ENCODE measurements at regions not wholly inside any gene's neighbourhood (a gene's known extent, or its start where the extent isn't known, plus 50 kb on each side); places are given as distances from the start of the nearest gene placed in this dataset.

GRCh38 chr18:39699340-39699964 lies 2133.9 kb upstream of the CELF4 start:
- Mint-ChIP-seq H3K27me3 (no peaks in the 10 kb centered on the region), H3K9me3 (peaks cover 4 to 13% (median 9%) of the 10 kb centered on the region in 3 donors), H3K36me3 (no peaks in the 10 kb centered on the region), H3K4me3 (no peak overlapping the region), H3K4me1 (no peaks in the 10 kb centered on the region), H3K27ac (no peak overlapping the region)
- DNase-seq (no peak), ATAC-seq (replicated peaks in 1 of 4) (no peak)
- ChIA-PET POLR2A (no interaction called here), CTCF (no interaction called here)
- no CpG with 5 or more reads among the region's 5 CpGs for WGBS (ENCODE audit: insufficient coverage)
- Histone ChIP-seq H3K36me3 (ENCODE audit: control insufficient read depth in 2 of 2, extremely low read depth in 1 of 2, insufficient read depth in 1 of 2, low read length in 1 of 2) (no peaks in the 10 kb centered on the region), H3K4me3 (ENCODE audit: control insufficient read depth in 1 of 2, extremely low read depth in 1 of 2, low read length in 1 of 2) (no peak overlapping the region), H3K9me3 (no peaks in the 10 kb centered on the region), H3K27me3 (replicated peaks in 1 of 2; ENCODE audit: control insufficient read depth in 2 of 2, extremely low read depth in 1 of 2, insufficient read depth in 2 of 2, low read length in 1 of 2) (no peaks in the 10 kb centered on the region), H3K27ac (ENCODE audit: low read length) (no peak overlapping the region), H3K4me1 (ENCODE audit: control insufficient read depth in 1 of 2, extremely low read depth in 1 of 2, insufficient read depth in 2 of 2, low read length in 2 of 2) (no peaks in the 10 kb centered on the region)

GRCh38 chr18:39698436-39698835 lies 2132.8 kb upstream of the CELF4 start:
- POLR2A ChIA-PET: no interaction called here
- DNase-seq (no peak), ATAC-seq (replicated peaks in 1 of 4) (no peak)
- Histone ChIP-seq H3K4me3 (ENCODE audit: control insufficient read depth in 1 of 2, extremely low read depth in 1 of 2, low read length in 1 of 2) (no peak overlapping the region), H3K4me1 (ENCODE audit: control insufficient read depth in 1 of 2, extremely low read depth in 1 of 2, insufficient read depth in 2 of 2, low read length in 2 of 2) (no peaks in the 10 kb centered on the region), H3K9me3 (no peaks in the 10 kb centered on the region), H3K27ac (ENCODE audit: low read length) (no peak overlapping the region), H3K36me3 (ENCODE audit: control insufficient read depth in 2 of 2, extremely low read depth in 1 of 2, insufficient read depth in 1 of 2, low read length in 1 of 2) (no peaks in the 10 kb centered on the region), H3K27me3 (replicated peaks in 1 of 2; ENCODE audit: control insufficient read depth in 2 of 2, extremely low read depth in 1 of 2, insufficient read depth in 2 of 2, low read length in 1 of 2) (no peaks in the 10 kb centered on the region)
- CTCF ChIA-PET: no interaction called here
- Mint-ChIP-seq H3K27me3 (no peaks in the 10 kb centered on the region), H3K4me1 (no peaks in the 10 kb centered on the region), H3K4me3 (no peak overlapping the region), H3K27ac (no peak overlapping the region), H3K36me3 (no peaks in the 10 kb centered on the region), H3K9me3 (peaks cover 5 to 13% (median 8%) of the 10 kb centered on the region in 3 donors)
- WGBS (ENCODE audit: insufficient coverage): no CpG with 5 or more reads among the region's 4 CpGs

DNA sequence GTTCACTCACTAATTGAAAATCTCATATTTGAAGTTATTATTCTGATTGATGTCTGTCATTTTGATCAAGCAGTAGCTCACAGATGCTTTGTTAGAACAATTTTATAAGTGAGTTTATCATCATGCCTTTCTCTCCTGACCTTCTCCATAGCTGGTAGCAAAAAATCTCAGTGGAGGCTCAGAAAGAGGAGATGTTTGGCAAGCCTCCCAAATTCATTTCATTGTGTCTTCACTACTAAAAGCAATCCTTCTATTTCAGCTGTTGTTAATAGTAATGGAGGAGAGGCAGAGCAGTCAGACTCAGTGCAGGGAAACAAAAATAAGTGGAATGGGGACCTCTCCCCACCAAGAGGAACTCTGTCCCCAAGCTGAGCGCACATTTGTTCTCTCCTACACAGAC lies 2127.8 kb upstream of the CELF4 start:
- Histone ChIP-seq H3K4me1 (ENCODE audit: control insufficient read depth in 1 of 2, extremely low read depth in 1 of 2, insufficient read depth in 2 of 2, low read length in 2 of 2) (no peaks in the 10 kb centered on the region), H3K27me3 (replicated peaks in 1 of 2; ENCODE audit: control insufficient read depth in 2 of 2, extremely low read depth in 1 of 2, insufficient read depth in 2 of 2, low read length in 1 of 2) (no peaks in the 10 kb centered on the region), H3K36me3 (ENCODE audit: control insufficient read depth in 2 of 2, extremely low read depth in 1 of 2, insufficient read depth in 1 of 2, low read length in 1 of 2) (no peaks in the 10 kb centered on the region), H3K9me3 (no peaks in the 10 kb centered on the region), H3K4me3 (ENCODE audit: control insufficient read depth in 1 of 2, extremely low read depth in 1 of 2, low read length in 1 of 2) (no peak overlapping the region), H3K27ac (ENCODE audit: low read length) (no peak overlapping the region)
- DNase-seq (no peak), ATAC-seq (replicated peaks in 1 of 4) (no peak)
- H3K27ac Mint-ChIP-seq: no peak overlapping the region
- no peaks in the 10 kb centered on the region for H3K27me3 Mint-ChIP-seq
- H3K4me3 Mint-ChIP-seq: no peak overlapping the region
- H3K36me3 Mint-ChIP-seq: no peaks in the 10 kb centered on the region
- H3K4me1 Mint-ChIP-seq: no peaks in the 10 kb centered on the region
- POLR2A ChIA-PET: interaction anchor here in 1 of 2 donors (0.7 kb wide), 1 partner anchor 727 kb away, joined by 4 read pairs; no protein-coding TSS in a partner anchor
- peaks cover 0 to 14% (median 10%) of the 10 kb centered on the region in 3 donors for H3K9me3 Mint-ChIP-seq
- CTCF ChIA-PET: no interaction called here
- WGBS (ENCODE audit: insufficient coverage): no CpG with 5 or more reads among the region's 1 CpG

- Mint-ChIP-seq H3K4me1 (no peaks in the 10 kb centered on the region), H3K27me3 (no peaks in the 10 kb centered on the region), H3K27ac (no peak overlapping the region), H3K4me3 (no peak overlapping the region), H3K36me3 (no peaks in the 10 kb centered on the region), H3K9me3 (peaks cover 0 to 14% (median 9%) of the 10 kb centered on the region in 3 donors)
- WGBS (ENCODE audit: insufficient coverage): 60% methylated on average over 1 of the region's 2 CpGs
- H3K4me1 ChIP-seq (ENCODE audit: control insufficient read depth in 1 of 2, extremely low read depth in 1 of 2, insufficient read depth in 2 of 2, low read length in 2 of 2): no peaks in the 10 kb centered on the region
- POLR2A ChIA-PET: no interaction called here
- CTCF ChIA-PET: no interaction called here
- H3K27ac ChIP-seq (ENCODE audit: low read length): no peak overlapping the region
- no peak for ATAC-seq (replicated peaks in 1 of 4)
- H3K9me3 ChIP-seq: no peaks in the 10 kb centered on the region
- DNase-seq: no peak
- no peak overlapping the region for H3K4me3 ChIP-seq (ENCODE audit: control insufficient read depth in 1 of 2, extremely low read depth in 1 of 2, low read length in 1 of 2)
- no peaks in the 10 kb centered on the region for H3K36me3 ChIP-seq (ENCODE audit: control insufficient read depth in 2 of 2, extremely low read depth in 1 of 2, insufficient read depth in 1 of 2, low read length in 1 of 2)
- H3K27me3 ChIP-seq (replicated peaks in 1 of 2; ENCODE audit: control insufficient read depth in 2 of 2, extremely low read depth in 1 of 2, insufficient read depth in 2 of 2, low read length in 1 of 2): no peaks in the 10 kb centered on the region
These were observed 2126.9 kb upstream of the CELF4 start for GRCh38 chr18:39692367-39693015.

DNA sequence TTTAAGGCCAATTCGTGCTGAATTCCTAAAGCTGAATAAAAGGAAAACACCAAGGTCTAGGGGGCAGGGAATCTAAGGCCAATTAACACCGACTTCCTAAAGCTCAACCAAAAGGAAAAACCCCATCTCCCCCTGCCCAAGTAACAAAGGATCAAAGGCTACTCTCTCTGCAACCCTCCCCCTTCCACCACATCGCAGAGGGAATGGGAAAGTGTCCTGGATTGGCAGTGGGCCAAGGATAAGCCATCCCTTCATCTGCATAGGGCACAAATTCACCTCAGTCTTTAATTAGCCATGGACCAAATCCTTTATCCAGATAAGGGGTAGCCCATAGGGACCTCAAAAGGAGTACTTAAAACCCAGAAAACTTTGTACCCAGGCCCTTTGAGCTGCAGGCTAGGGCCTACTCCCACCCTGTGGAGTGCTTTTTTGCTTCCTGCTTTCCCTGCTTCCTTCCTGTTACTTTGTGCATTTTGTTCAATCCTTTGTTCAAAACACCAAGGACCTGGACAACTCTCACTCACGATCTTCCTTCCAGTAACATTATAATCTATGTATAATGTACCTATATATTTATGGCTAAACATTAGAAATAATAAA lies 2119.8 kb upstream of the CELF4 start:
- WGBS (ENCODE audit: insufficient coverage): 60% methylated on average over 1 of the region's 4 CpGs
- H3K27ac ChIP-seq (ENCODE audit: low read length): no peak overlapping the region
- ATAC-seq (replicated peaks in 1 of 4) (no peak), DNase-seq (no peak)
- POLR2A ChIA-PET: interaction anchor here in 1 of 2 donors (0.6 kb wide), 1 partner anchor 10 kb away, joined by 4 read pairs; no protein-coding TSS in a partner anchor
- Mint-ChIP-seq H3K9me3 (peaks cover 0 to 12% (median 8%) of the 10 kb centered on the region in 3 donors), H3K4me1 (no peaks in the 10 kb centered on the region), H3K4me3 (no peak overlapping the region), H3K27me3 (no peaks in the 10 kb centered on the region), H3K36me3 (no peaks in the 10 kb centered on the region), H3K27ac (no peak overlapping the region)
- CTCF ChIA-PET: no interaction called here
- no peaks in the 10 kb centered on the region for H3K27me3 ChIP-seq (replicated peaks in 1 of 2; ENCODE audit: control insufficient read depth in 2 of 2, extremely low read depth in 1 of 2, insufficient read depth in 2 of 2, low read length in 1 of 2)
- H3K36me3 ChIP-seq (ENCODE audit: control insufficient read depth in 2 of 2, extremely low read depth in 1 of 2, insufficient read depth in 1 of 2, low read length in 1 of 2): no peaks in the 10 kb centered on the region
- H3K9me3 ChIP-seq: no peaks in the 10 kb centered on the region
- H3K4me3 ChIP-seq (ENCODE audit: control insufficient read depth in 1 of 2, extremely low read depth in 1 of 2, low read length in 1 of 2): no peak overlapping the region
- no peaks in the 10 kb centered on the region for H3K4me1 ChIP-seq (ENCODE audit: control insufficient read depth in 1 of 2, extremely low read depth in 1 of 2, insufficient read depth in 2 of 2, low read length in 2 of 2)

DNA sequence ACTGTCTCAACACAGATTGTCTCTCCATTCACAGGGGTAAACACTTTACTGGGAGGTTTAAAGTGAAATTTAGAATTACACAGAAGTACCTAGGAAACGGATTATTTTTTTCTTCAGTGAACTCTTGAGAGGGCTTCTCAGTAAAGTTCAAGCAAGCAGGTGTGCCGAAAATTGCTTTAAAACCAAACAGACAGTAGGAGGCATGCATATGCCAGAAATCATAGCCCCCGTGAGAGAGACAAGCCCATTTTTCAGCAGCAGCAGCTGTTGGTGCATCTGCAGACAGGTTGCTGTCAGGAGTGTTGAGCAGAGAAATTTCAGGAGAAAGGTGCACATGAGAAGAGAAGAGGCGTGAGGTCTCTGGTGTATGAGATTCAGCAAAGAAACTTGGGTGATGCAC lies 2115.5 kb upstream of the CELF4 start:
- Mint-ChIP-seq H3K27ac (no peak overlapping the region), H3K4me3 (no peak overlapping the region), H3K27me3 (no peaks in the 10 kb centered on the region), H3K4me1 (no peaks in the 10 kb centered on the region), H3K36me3 (no peaks in the 10 kb centered on the region), H3K9me3 (peaks cover 2 to 17% (median 10%) of the 10 kb centered on the region in 3 donors)
- H3K4me3 ChIP-seq (ENCODE audit: control insufficient read depth in 1 of 2, extremely low read depth in 1 of 2, low read length in 1 of 2): no peak overlapping the region
- CTCF ChIA-PET: no interaction called here
- no peaks in the 10 kb centered on the region for H3K4me1 ChIP-seq (ENCODE audit: control insufficient read depth in 1 of 2, extremely low read depth in 1 of 2, insufficient read depth in 2 of 2, low read length in 2 of 2)
- H3K27me3 ChIP-seq (replicated peaks in 1 of 2; ENCODE audit: control insufficient read depth in 2 of 2, extremely low read depth in 1 of 2, insufficient read depth in 2 of 2, low read length in 1 of 2): no peaks in the 10 kb centered on the region
- H3K9me3 ChIP-seq: no peaks in the 10 kb centered on the region
- POLR2A ChIA-PET: no interaction called here
- ATAC-seq (replicated peaks in 1 of 4): no peak
- no peak overlapping the region for H3K27ac ChIP-seq (ENCODE audit: low read length)
- DNase-seq: no peak
- H3K36me3 ChIP-seq (ENCODE audit: control insufficient read depth in 2 of 2, extremely low read depth in 1 of 2, insufficient read depth in 1 of 2, low read length in 1 of 2): no peaks in the 10 kb centered on the region
- WGBS (ENCODE audit: insufficient coverage): 74% methylated on average over 4 of the region's 4 CpGs

Data from T-cell (primary cell).